ENCODE measurements at regions not wholly inside any gene's neighbourhood (a gene's known extent, or its start where the extent isn't known, plus 50 kb on each side); places are given as distances from the start of the nearest gene placed in this dataset.
"Not testable (repeated sequence)": the region's sequence is repeated elsewhere in the genome, so short reads cannot be mapped to it uniquely, and the experiment has no call there.

DNA sequence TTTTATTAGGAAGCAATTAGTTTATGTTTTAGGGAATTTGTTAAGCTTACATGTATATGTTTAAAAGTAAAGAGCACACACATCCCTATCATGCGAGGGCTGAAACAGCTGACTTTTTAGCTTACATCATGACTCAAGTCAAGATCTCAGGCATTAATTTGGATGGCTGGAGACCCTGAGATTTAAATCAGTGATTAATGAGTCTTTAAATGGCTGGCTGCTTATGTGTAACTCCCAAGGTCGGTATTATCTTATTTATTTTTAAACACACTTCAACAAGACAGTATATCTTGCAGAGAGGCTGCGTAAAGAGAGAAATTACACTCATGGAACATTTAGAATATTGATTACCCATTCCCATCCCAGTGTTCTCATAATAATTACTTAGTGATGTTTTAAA lies 169.4 kb downstream of the KBTBD8 start:
- DNase-seq, result no peak

DNA sequence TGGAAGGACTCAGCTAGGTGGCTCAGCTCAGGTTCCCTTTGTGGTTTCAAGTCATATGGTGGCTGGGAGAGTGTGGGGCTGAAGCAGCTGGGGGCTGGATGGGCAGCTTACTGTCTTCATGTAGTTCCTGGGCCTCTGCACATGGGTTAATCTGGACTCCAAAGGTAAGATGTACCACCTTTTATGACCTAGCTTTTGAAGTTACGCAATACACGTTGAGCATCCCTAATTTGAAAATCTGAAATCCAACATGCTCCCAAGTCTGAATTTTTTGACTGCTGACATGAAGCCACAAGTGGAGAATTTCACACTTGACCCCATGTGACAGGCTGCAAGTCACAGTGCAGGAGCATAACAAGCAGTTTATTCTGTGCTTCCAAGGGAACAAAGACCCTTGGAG lies 173.7 kb downstream of the KBTBD8 start:
- DNase-seq, result no peak

DNA sequence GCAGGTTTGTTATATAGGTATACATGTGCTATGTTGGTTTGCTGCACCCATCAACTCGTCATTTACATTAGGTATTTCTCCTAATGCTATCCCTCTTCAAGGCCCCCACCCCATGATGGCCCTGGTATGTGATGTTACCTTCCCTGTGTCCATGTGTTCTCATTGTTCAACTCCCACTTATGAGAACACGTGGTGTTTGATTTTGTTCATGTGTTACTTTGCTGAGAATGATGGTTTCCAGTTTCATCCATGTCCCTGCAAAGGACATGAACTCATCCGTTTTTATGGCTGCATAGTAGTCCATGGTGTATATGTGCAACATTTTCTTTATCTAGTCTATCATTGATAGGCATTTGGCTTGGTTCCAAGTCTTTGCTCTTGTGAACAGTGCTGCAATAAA lies 175.0 kb downstream of the KBTBD8 start:
- DNase-seq, result not testable (repeated sequence)

DNA sequence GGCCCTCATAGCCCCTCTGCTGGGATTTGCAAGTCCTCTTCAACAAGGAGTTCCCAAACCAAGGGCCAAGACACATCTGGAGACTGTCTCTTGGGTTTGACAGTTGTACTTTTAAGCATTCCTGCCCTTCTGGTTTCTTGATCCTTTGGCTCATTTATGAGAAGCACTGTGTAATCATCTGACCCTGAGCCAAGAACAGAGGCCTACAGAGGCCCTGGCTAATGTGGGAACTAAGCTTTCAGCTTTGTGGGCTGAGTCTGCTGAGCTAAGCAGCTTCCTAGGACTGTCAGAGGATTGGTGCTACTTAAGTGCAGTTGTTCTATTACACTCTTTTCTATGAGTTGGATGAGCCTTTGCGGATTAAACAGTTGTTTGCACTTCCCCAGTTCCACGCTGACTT lies 178.3 kb downstream of the KBTBD8 start:
- DNase-seq, result no peak

DNA sequence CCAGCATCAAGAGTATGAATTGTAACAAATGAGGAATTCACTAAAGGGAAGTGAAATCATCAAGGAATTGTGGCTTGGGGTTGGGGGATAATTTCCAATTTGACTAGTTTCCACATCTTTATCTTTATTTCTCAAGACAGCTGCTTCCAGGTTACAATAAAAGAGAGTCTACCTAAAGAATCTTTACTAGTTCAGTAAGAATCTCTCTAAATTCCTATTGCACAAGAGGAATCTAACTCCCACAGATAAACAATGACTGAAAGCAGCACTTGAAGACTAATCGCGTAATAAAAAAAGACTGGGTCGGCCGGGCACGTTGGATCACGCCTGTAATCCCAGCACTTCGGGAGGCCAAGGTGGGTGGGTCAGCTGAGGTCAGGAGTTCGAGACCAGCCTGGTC lies 194.4 kb downstream of the KBTBD8 start:
- DNase-seq, result no peak

DNA sequence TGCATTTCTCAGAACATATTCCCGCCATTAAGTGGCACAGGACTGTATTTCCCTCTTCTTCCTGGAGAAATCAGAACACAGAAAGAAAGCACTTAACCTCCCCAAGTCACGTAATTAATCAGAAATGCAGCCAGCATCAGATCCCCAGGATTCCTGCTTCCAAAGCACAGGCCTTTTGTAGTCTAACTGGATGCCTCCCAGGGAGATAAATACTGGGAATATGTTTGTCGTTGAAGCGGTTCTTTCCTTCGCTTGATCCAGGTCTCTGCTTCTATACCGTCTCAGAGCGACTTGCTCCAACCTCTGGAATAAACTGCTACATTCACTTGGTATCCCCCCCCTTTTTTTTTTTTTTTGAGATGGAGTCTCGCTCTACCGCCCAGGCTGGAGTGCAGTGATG lies 198.6 kb downstream of the KBTBD8 start:
- no peak for DNase-seq

DNA sequence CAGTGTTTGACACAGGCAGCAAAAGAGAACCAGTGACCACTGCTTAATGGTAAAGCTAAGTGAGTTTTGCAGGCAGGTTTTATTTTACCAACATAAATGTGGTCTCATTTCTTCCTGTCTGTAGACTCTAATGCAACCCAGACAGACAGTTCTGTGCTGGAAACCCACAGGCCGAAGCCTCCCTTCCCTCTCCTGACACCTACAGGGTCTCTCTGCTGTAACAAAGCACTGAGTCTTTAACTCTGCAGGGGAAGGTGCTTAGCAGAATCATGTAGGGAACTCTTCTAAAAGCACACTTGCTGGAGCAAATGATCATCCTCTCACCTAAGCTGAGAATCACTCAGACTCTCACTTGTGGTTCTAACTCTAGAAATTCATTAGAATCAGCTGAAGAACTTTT lies 200.3 kb downstream of the KBTBD8 start:
- DNase-seq, result no peak

DNA sequence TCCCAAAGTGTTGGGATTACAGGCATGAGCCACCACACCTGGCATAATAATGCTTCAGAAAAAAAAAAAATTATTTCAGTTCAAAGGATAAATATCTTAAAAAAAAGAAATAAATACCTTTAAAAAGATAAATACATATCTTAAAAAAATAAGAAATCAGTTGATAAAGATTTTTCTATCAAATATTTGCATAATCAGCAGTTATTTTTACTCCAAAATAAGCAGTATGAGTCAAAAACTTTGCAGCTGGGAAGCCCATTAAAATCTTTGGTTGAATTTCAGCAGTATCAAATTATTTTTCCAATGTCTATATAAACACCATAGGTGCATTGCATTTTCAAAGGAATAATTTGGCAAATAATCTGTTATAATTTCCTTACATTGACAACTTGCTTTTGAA lies 202.5 kb downstream of the KBTBD8 start:
- DNase-seq, result no peak

DNA sequence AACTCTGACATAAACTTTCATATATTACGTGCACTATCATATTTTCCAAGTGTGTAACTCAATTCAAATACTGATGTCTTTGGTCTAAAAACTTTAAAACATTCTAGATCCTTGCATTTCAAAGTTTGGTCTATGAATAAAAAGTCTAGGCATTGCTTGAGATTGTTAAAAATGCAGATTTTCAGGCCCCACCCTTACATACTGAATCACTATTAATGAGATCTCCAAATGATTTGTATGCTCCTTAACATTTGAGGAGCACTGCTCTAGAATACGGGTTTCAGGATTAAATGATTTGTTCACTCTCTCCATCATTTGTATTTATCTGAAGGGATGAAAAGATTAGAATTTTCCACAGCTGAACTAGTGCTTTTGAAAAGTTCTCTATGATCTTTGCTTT lies 202.9 kb downstream of the KBTBD8 start:
- DNase-seq, result no peak

DNA sequence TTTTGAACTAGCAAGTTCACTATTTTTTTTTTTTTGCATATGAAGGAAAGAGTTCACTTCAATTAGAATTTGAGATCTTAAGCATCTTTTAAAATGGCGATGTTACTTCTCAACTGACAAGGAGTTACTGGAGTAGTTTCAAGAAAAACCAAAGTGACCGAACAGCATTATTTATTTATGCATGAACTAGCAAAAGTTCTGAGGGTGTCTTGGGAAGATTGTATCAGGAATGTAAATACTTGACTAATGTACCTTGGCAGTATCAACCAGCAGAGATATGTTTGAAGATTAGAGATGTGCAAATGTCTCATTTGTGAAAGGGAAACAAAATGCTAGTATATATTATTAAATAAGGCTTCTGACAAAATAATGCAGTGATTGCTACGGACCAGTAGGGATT lies 203.9 kb downstream of the KBTBD8 start:
- DNase-seq, result no peak

DNA sequence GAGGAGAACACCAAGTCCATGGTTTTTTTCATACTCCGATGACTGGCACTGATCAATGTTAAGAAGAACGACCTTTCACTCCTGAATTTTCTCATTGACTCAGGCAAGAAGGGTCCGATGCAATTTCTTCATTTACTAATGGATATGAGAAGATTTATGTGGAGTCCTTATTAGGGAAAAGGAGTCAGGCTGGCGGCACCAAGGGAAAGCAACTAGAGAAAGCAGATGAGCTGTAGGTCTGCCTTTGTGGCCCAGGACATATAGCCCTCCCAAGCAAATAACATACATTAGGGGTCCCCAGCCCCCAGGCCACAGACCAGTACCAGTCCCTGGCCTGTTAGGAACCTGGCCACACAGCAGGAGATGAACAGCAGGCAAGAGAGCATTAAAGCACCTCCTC lies 206.8 kb downstream of the KBTBD8 start:
- no peak for DNase-seq

DNA sequence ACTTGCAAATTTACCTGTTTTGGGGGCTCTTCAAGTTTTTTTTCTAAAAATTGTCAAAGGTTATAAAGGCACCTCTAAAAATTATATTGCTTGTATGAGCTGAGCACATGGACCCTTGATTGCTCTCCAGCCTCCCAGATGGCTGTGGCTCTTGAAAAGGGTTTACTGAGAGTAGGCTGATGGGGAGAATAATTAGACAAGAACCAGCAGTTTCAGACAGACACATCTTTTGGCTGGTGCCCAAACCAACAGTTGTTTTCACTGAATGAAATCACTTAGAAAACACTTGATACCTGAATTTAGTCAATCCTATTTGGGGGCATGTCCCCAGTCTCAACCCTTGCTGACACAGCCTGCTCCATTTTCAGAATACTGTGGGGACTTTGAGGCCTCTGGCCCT lies 217.6 kb downstream of the KBTBD8 start:
- no peak for DNase-seq

DNA sequence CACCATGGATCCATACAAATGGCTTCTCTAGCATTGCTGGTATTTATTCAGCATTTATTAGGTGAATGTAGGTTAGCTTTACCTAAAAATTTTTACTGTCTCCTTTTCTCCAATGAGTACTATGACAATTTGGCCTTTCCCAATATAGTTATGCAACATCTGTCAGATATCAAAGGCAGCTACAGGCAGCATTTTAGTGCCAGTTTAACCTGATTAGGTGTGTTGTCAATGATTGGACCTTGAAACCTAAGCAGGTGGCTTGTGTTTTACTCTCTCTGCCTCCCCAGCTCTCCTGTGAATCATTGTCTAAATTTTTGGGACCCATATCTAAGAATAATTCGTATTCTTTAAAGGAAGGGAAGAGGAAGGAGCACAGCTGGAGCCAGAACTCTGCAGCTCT lies 228.9 kb downstream of the KBTBD8 start:
- DNase-seq, result no peak

DNA sequence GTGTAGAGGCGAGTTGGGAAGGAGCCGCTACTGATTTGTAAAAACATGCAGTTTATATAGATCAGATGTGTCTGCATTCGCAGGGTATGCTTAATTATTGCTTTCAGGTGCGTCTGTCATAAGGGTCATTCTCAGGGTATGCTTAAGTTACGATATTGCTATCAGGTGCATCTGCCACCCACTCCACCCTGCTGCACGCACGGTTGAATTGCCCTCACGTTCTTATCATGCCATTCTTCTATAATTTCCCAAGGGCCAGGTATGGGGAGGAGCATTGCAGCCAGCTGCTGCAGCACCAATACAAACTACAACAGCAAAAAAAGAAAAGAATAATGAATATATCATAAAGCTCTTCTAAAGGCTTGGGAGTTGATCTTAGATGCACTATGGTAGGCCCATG lies 230.0 kb downstream of the KBTBD8 start:
- no peak for DNase-seq

DNA sequence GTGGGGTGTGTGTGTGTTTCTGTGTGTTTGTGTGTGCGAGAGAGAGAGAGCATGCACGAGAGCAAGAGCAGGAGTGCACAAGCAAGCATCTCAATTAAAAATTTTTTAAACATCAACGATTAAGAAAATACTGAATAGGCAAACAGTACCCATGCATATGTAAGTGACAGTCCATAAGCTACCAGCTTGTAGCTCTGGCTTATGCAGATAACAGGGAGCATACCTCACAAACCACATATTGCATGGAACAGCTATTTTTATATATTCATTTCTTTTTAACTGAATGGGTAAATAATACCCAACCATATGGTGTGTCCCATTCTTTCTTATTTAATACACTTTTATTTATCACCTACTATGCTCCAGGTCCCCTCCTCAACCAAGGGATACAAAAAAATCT lies 234.5 kb downstream of the KBTBD8 start:
- DNase-seq, result no peak

DNA sequence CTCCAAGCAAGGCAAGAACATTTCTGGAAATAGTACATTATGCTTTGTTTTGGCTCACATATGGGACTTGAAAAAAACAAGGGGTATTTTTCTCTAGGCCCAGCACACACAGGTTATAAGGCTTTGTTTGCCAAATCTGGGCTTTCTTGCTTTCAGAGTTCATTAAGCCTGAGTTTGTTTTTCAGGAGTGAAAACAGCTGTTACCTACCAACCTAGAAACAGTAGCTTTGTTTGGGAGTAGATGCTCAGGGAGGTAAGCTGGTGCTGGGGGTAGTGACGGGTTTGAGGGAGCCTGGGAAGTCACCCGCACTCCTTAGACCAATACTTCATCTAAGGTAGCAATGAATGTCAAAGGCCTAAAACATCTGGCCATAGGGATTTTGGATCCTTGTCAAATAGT lies 241.2 kb downstream of the KBTBD8 start:
- DNase-seq, result no peak

DNA sequence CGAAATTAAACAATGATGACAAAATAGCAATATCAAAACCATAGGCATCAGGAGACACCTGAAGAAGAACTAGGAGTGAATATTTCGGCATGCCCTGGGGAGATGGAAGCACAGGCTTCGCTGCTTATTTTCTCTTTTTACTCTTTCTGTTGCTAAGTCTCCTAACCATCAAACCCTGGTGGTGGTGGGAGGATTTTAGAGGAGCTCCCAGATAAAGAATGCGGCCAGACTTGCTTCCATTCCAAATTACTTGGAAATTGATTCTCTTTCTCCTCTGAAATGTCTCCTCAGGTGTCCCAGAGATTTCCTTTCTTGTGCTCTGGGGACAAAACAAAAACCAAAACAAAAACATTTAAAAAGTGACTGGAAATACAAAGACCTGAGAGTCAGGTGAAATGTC lies 243.0 kb downstream of the KBTBD8 start:
- no peak for DNase-seq

DNA sequence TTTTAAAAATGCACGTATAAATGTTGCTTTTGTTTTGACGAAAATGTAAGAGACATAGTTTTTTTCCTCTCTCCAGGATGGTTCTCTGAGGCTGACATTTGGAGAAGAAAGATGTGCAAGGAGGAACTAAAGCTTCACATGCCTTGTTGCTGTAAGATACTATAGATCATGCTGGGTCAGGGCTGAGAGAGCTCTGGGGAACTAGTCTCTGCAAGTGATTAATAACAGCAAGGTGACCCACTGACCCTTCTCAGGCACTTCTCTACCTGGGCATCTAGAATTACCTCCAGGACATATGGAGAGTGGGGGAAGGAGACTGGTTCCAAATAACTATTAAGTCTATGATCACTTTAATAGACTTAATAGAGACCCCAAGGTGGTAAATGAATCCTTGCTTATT lies 246.0 kb downstream of the KBTBD8 start:
- no peak for DNase-seq

DNA sequence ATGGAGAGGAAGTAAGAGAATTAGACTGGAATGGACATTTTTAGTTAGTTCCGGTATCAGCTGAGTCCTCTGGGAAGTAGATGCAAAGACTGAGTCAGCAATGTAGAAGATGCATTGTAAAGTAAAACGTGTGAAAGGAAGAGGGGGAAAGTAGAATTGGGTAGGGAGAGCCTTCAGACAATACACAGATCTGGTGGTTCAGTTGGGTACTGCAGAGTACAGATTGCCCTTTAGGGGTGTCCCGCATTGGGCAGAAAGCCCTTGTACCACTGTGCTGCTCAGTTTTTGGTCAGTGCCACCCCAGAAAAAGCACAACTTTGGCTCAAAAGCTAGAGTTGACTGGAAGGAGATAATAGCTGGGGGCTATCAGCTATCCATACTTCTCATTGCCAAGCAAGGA lies 247.4 kb downstream of the KBTBD8 start:
- no peak for DNase-seq

DNA sequence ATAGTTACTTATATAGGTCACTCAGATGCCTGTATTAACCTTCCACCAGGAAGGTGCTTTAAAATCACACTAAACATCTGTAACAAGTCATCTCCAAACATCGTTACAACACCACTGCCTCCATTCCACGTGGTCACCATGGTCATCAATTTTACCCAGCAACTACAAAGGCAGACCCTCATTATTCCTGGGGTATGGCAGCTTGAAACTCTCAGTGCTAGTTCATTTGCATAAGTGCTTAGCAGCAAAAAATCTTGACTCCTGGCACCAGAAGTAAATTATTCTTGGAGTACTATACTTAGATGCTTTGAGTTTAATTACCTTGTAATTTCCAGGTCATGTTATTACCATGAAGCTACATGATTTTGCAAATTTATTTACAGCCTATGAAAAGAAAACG lies 250.6 kb downstream of the KBTBD8 start:
- no peak for DNase-seq

DNA sequence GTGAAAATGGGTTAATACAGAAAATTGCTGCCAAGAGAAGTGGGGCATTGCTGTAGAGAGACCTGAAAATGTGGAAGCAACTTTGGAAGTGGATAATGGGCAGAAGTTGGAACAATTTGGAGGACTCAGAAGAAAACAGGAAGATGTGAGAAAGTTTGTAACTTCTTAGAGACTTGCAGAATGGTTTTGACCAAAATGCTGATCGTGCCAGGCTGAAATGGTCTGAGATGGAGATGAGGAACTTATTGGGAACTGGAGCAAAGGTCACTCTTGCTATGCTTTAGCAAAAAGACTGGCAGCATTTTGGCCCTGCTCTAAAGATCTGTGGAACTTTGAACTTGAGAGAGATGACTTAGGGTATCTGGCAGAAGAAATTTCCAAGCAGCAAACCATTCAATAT lies 254.8 kb downstream of the KBTBD8 start:
- DNase-seq, result not testable (repeated sequence)

DNA sequence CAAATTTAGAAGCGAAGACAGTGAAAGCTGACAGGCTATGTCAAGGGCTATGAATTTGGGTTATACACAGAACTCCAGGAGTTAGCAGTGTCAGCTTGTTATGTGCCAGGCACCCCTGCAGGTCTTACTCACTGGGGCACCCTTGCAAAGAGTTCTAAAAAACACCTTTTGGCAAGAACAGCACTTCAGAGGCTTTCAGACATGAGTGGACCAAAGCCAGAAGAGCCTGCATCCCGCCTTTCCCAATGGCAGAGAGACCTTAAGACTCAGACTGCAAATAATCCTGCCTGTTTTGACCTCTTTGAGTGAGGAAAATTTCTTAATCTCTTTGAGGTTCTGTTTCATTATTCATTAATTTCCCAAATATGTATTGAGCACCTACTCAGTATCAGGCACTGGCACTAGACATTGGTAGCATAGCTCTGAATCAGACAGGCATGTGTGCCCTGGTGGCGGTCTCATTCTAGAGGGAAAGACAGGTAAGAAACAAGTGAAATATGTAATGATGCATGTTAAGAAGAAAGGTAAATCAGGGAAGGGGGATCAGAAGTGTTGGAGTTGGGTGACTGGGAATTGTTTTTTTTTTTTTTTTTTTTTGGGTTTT lies 280.0 kb downstream of the KBTBD8 start:
- DNase-seq, result no peak

DNA sequence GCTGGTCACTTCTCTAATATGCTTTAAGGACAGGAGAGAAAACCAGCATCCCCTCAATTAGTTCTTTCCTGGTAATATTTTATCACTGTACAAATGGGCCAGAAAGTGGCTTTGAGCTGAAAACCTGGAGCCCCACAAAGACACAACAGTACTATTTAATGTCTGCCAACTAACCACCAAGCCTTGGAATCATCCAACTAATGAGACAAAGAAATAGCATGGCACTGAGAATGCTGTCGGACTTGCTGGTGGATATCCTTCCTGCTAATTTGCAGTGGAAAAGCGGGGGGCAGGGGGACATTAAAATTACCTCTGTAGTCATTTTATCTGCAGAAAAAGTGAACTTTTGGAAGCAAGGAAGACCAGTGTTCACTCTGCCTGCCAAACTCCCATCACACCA lies 288.5 kb downstream of the KBTBD8 start:
- no peak for DNase-seq

DNA sequence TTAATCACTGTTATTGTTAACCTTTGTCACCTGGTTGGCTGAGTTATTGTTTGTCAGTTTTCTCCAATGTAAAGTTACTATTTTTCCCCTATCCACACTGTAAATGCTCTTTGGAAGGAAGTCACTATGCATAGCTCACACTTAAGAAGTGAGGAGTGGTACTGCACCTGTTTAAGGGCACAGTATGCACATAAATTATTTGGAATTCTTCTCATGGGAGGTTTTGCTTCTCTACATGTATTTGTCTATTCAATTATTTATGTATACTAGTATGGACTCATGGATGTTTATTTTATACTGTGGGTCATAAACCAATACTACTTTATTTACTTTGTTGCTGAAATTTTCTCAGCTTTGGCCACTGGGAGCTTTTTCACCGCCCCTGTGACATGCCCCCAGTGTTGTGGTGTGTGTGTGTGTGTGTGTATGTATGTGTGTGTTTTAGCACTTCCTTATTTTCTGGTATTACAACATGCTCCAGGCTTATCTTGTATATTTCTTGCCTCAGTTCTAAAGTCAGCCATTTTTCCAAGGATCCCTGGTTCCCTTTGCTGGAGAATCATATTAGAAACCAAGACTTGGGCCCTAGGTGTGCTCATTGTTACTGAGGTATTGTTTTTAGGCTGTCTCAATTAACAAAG lies 290.5 kb downstream of the KBTBD8 start:
- no peak for DNase-seq

DNA sequence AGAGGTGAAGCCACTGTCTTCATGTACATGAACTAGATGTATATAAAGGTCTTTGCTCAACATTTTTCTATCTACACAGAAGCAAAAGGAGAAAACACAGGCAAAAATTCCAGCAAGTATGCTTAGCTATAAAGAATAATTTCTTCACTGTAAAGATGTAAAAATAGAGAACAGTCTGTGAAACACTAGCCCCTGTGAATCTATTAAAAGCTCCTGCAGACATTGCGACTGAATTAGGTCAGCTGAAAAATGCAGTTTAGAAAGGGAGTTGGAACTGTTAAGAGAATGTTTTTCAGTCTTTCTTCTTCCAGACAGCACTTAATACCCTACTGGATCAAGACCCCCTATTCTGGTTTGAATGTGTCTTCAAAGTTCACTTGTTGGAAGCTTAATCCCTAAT lies 291.5 kb downstream of the KBTBD8 start:
- DNase-seq, result no peak
